Transverse colon (tissue), 4 donors: ENCODE measurements at regions not wholly inside any gene's neighbourhood (a gene's known extent, or its start where the extent isn't known, plus 50 kb on each side); places are given as distances from the start of the nearest gene placed in this dataset.

Source experiments
- CTCF ChIP-seq, 5 experiments: fragments of 200-600 bp in 3 of 5; fragments of 450-650 bp in 2 of 5; sonication (generic) in 3 of 5; IDR thresholded peaks; 1 replicate in 2 of 5; 2 replicates in 3 of 5; pipeline ENCODE4 v1.5.1; 2016 to 2017; ENCODE audit warnings: antibody characterized with exemption in 5 of 5, inconsistent platforms in 3 of 5, mild to moderate bottlenecking in 2 of 5, moderate library complexity in 1 of 5
- POLR2A ChIP-seq: fragments of 450-650 bp; IDR thresholded peaks from one replicate; pipeline ENCODE4 v1.6.1; 2016; ENCODE audit warnings: antibody characterized with exemption, mild to moderate bottlenecking, moderate library complexity
- POLR2AphosphoS5 ChIP-seq, 3 donors: sonication (generic); formaldehyde crosslinking; IDR thresholded peaks; one replicate each; pipeline ENCODE4 v1.6.1; 2016; ENCODE audit warnings: antibody characterized with exemption in 3 of 3

- TF ChIP-seq POLR2A = no peak
- no peak for TF ChIP-seq CTCF (IDR thresholded peaks at IDR 0.05)
- TF ChIP-seq POLR2AphosphoS5 (IDR thresholded peaks at IDR 0.05) = no peak
Observed at GRCh38 chr2:144698156-144698555, 178.2 kb upstream of the ZEB2 start.
